Activated CD4-positive, alpha-beta T cell treated with anti-CD3 and anti-CD28 coated beads, Interleukin-2, amount 10 ng/mL, durations not matched to agents 7 days and 5 days (primary cell): ENCODE measurements at regions not wholly inside any gene's neighbourhood (a gene's known extent, or its start where the extent isn't known, plus 50 kb on each side); places are given as distances from the start of the nearest gene placed in this dataset.
"Not testable (repeated sequence)": the region's sequence is repeated elsewhere in the genome, so short reads cannot be mapped to it uniquely, and the experiment has no call there.

Source experiments
- CTCF ChIA-PET: fragments of 350-600 bp; sonication (Branson Sonifier 250); formaldehyde crosslinking; loops from one replicate; lab custom pipeline; 2021; ENCODE audit warnings: antibody characterized with exemption; lab: Charles Lee
- POLR2A ChIA-PET: fragments of 350-600 bp; sonication (Branson Sonifier 250); formaldehyde crosslinking; loops from one replicate; lab custom pipeline; 2021; ENCODE audit warnings: antibody characterized with exemption; lab: Charles Lee
- DNase-seq: peaks from one replicate; pipeline ENCODE4 v3.0.0-alpha.2; 2020
- H3K27ac Mint-ChIP-seq: one replicate; pipeline ENCODE4 v1.8.0; 2021; ENCODE audit warnings: mild to moderate bottlenecking, moderate library complexity, mixed read lengths
- H3K27me3 Mint-ChIP-seq: one replicate; pipeline ENCODE4 v1.8.0; 2021; ENCODE audit warnings: mixed read lengths
- H3K36me3 Mint-ChIP-seq: one replicate; pipeline ENCODE4 v1.8.0; 2021; ENCODE audit warnings: low read depth, mixed read lengths
- H3K4me1 Mint-ChIP-seq: one replicate; pipeline ENCODE4 v1.8.0; 2021; ENCODE audit warnings: mixed read lengths
- H3K4me3 Mint-ChIP-seq: one replicate; pipeline ENCODE4 v1.8.0; 2021; ENCODE audit warnings: mild to moderate bottlenecking, moderate library complexity, mixed read lengths
- H3K9me3 Mint-ChIP-seq: one replicate; pipeline ENCODE4 v1.8.0; 2021; ENCODE audit warnings: mixed read lengths

- no peaks in the 10 kb centered on the region for H3K4me1 Mint-ChIP-seq
- no peak for DNase-seq
- no peaks in the 10 kb centered on the region for H3K9me3 Mint-ChIP-seq
- peaks cover 8% of the 10 kb centered on the region for H3K27me3 Mint-ChIP-seq
- no peaks in the 10 kb centered on the region for H3K36me3 Mint-ChIP-seq
- no peak overlapping the region for H3K4me3 Mint-ChIP-seq
- CTCF ChIA-PET: no interaction called here
- no peak overlapping the region for H3K27ac Mint-ChIP-seq
- POLR2A ChIA-PET: no interaction called here
These were observed 355.5 kb upstream of the ROPN1 start for GRCh38 chr3:124347418-124347817.

- H3K27me3 Mint-ChIP-seq: peaks cover 11% of the 10 kb centered on the region
- POLR2A ChIA-PET, H3K9me3 Mint-ChIP-seq, H3K36me3 Mint-ChIP-seq, H3K4me3 Mint-ChIP-seq, CTCF ChIA-PET, H3K4me1 Mint-ChIP-seq, H3K27ac Mint-ChIP-seq, DNase-seq: not testable (repeated sequence)
These were observed 356.6 kb upstream of the ROPN1 start for GRCh38 chr3:124348555-124348954.

GRCh38 chr3:124351430-124352148 lies 359.7 kb upstream of the ROPN1 start:
- no peaks in the 10 kb centered on the region for H3K9me3 Mint-ChIP-seq
- CTCF ChIA-PET: interaction anchor here (1.2 kb wide), 1 partner anchor 209 kb away, joined by 4 read pairs; no protein-coding TSS in a partner anchor
- POLR2A ChIA-PET: no interaction called here
- H3K27me3 Mint-ChIP-seq: peaks cover 20% of the 10 kb centered on the region
- DNase-seq: peak; percentile 7
- no peaks in the 10 kb centered on the region for H3K4me1 Mint-ChIP-seq
- H3K27ac Mint-ChIP-seq: no peak overlapping the region
- no peak overlapping the region for H3K4me3 Mint-ChIP-seq
- H3K36me3 Mint-ChIP-seq: no peaks in the 10 kb centered on the region

GRCh38 chr3:124352149-124352539 lies 360.2 kb upstream of the ROPN1 start:
- H3K27me3 Mint-ChIP-seq: peaks cover 20% of the 10 kb centered on the region
- H3K4me1 Mint-ChIP-seq: no peaks in the 10 kb centered on the region
- CTCF ChIA-PET: no interaction called here
- POLR2A ChIA-PET: no interaction called here
- no peak overlapping the region for H3K4me3 Mint-ChIP-seq
- no peak for DNase-seq
- H3K27ac Mint-ChIP-seq: no peak overlapping the region
- H3K36me3 Mint-ChIP-seq: no peaks in the 10 kb centered on the region
- H3K9me3 Mint-ChIP-seq: no peaks in the 10 kb centered on the region

GRCh38 chr3:124353691-124354090 lies 361.8 kb upstream of the ROPN1 start:
- no peaks in the 10 kb centered on the region for H3K36me3 Mint-ChIP-seq
- DNase-seq: no peak
- H3K4me1 Mint-ChIP-seq: no peaks in the 10 kb centered on the region
- no peaks in the 10 kb centered on the region for H3K9me3 Mint-ChIP-seq
- no peak overlapping the region for H3K27ac Mint-ChIP-seq
- peaks cover 20% of the 10 kb centered on the region for H3K27me3 Mint-ChIP-seq
- no peak overlapping the region for H3K4me3 Mint-ChIP-seq
- POLR2A ChIA-PET: no interaction called here
- CTCF ChIA-PET: no interaction called here

GRCh38 chr3:124354150-124354549 lies 362.2 kb upstream of the ROPN1 start:
- Mint-ChIP-seq H3K4me3 (no peak overlapping the region), H3K4me1 (no peaks in the 10 kb centered on the region), H3K9me3 (no peaks in the 10 kb centered on the region)

GRCh38 chr3:124358156-124358555 lies 366.2 kb upstream of the ROPN1 start:
- Mint-ChIP-seq H3K9me3 (no peaks in the 10 kb centered on the region), H3K4me3 (no peak overlapping the region), H3K4me1 (no peaks in the 10 kb centered on the region), H3K36me3 (no peaks in the 10 kb centered on the region), H3K27ac (no peak overlapping the region), H3K27me3 (peaks cover 19% of the 10 kb centered on the region)
- no peak for DNase-seq
- ChIA-PET CTCF (no interaction called here), POLR2A (no interaction called here)

More at GRCh38 chr3:124354150-124354549, 362.2 kb upstream of the ROPN1 start:
- Mint-ChIP-seq H3K27me3 (peaks cover 20% of the 10 kb centered on the region), H3K27ac (no peak overlapping the region), H3K36me3 (no peaks in the 10 kb centered on the region)
- CTCF ChIA-PET: no interaction called here
- no peak for DNase-seq
- POLR2A ChIA-PET: no interaction called here

GRCh38 chr3:124360155-124360554 lies 368.2 kb upstream of the ROPN1 start:
- Mint-ChIP-seq H3K4me1 (no peaks in the 10 kb centered on the region), H3K4me3 (no peak overlapping the region), H3K36me3 (no peaks in the 10 kb centered on the region), H3K27me3 (peaks cover 11% of the 10 kb centered on the region), H3K9me3 (no peaks in the 10 kb centered on the region), H3K27ac (no peak overlapping the region)
- CTCF ChIA-PET: no interaction called here
- DNase-seq: no peak
- POLR2A ChIA-PET: no interaction called here

GRCh38 chr3:124360563-124360962 lies 368.6 kb upstream of the ROPN1 start:
- no peak overlapping the region for H3K27ac Mint-ChIP-seq
- ChIA-PET POLR2A (no interaction called here), CTCF (no interaction called here)
- H3K4me3 Mint-ChIP-seq: no peak overlapping the region
- DNase-seq: no peak
- peaks cover 9% of the 10 kb centered on the region for H3K27me3 Mint-ChIP-seq
- H3K36me3 Mint-ChIP-seq: no peaks in the 10 kb centered on the region
- H3K9me3 Mint-ChIP-seq: no peaks in the 10 kb centered on the region
- H3K4me1 Mint-ChIP-seq: no peaks in the 10 kb centered on the region

GRCh38 chr3:124361566-124361965 lies 368.7 kb upstream of the UMPS start:
- H3K9me3 Mint-ChIP-seq: no peaks in the 10 kb centered on the region
- DNase-seq: no peak
- H3K27me3 Mint-ChIP-seq: peaks cover 9% of the 10 kb centered on the region
- H3K4me3 Mint-ChIP-seq: no peak overlapping the region
- H3K4me1 Mint-ChIP-seq: no peaks in the 10 kb centered on the region
- no peak overlapping the region for H3K27ac Mint-ChIP-seq
- ChIA-PET POLR2A (no interaction called here), CTCF (no interaction called here)
- no peaks in the 10 kb centered on the region for H3K36me3 Mint-ChIP-seq

- ChIA-PET POLR2A (no interaction called here), CTCF (interaction anchor here (0.5 kb wide), 1 partner anchor 102 kb away, joined by 3 read pairs; no protein-coding TSS in a partner anchor)
- no peak overlapping the region for H3K27ac Mint-ChIP-seq
- H3K4me3 Mint-ChIP-seq: no peak overlapping the region
- DNase-seq: no peak
- H3K4me1 Mint-ChIP-seq: no peaks in the 10 kb centered on the region
- H3K36me3 Mint-ChIP-seq: no peaks in the 10 kb centered on the region
- H3K27me3 Mint-ChIP-seq: peaks cover 9% of the 10 kb centered on the region
- no peaks in the 10 kb centered on the region for H3K9me3 Mint-ChIP-seq
These were observed 367.8 kb upstream of the UMPS start for GRCh38 chr3:124362455-124362854.

GRCh38 chr3:124363476-124363875 lies 366.8 kb upstream of the UMPS start:
- CTCF ChIA-PET: no interaction called here
- Mint-ChIP-seq H3K4me1 (no peaks in the 10 kb centered on the region), H3K27ac (no peak overlapping the region), H3K27me3 (peaks cover 9% of the 10 kb centered on the region), H3K9me3 (no peaks in the 10 kb centered on the region), H3K4me3 (no peak overlapping the region), H3K36me3 (no peaks in the 10 kb centered on the region)
- DNase-seq: no peak
- POLR2A ChIA-PET: no interaction called here

GRCh38 chr3:124364317-124365020 lies 365.8 kb upstream of the UMPS start:
- ChIA-PET CTCF (no interaction called here), POLR2A (no interaction called here)
- no peak for DNase-seq
- no peak overlapping the region for H3K4me3 Mint-ChIP-seq
- no peaks in the 10 kb centered on the region for H3K4me1 Mint-ChIP-seq
- no peaks in the 10 kb centered on the region for H3K36me3 Mint-ChIP-seq
- no peak overlapping the region for H3K27ac Mint-ChIP-seq
- H3K9me3 Mint-ChIP-seq: no peaks in the 10 kb centered on the region
- peaks cover 9% of the 10 kb centered on the region for H3K27me3 Mint-ChIP-seq
